ENCODE measurements at regions not wholly inside any gene's neighbourhood (a gene's known extent, or its start where the extent isn't known, plus 50 kb on each side); places are given as distances from the start of the nearest gene placed in this dataset.

GRCh38 chr5:169415371-169415770 is 114.4 kb upstream of the SLIT3 start:
- TF ChIP-seq CTCF (conservative IDR thresholded peaks at IDR 0.05; ENCODE audit: low read depth, low read length) (no peak), EZH2 (IDR thresholded peaks at IDR 0.05; ENCODE audit: borderline replicate concordance, low read depth, low read length, poor library complexity, severe bottlenecking) (no peak)

Data from A673 (cell line).